Hindlimb muscle (tissue), 1 donor: ENCODE measurements at regions not wholly inside any gene's neighbourhood (a gene's known extent, or its start where the extent isn't known, plus 50 kb on each side); places are given as distances from the start of the nearest gene placed in this dataset.
"Not testable (repeated sequence)": the region's sequence is repeated elsewhere in the genome, so short reads cannot be mapped to it uniquely, and the experiment has no call there.

Experiments
- DNase-seq: peaks from one replicate; pipeline ENCODE4 v3.0.0-alpha.2; 2013

GRCh38 chr2:234405462-234405861, 91.4 kb downstream of the ARL4C start:
- DNase-seq, result no peak

GRCh38 chr2:234404957-234405356, 91.9 kb downstream of the ARL4C start:
- DNase-seq, result no peak

- DNase-seq, result no peak
Measured at GRCh38 chr2:234403751-234404150, 93.1 kb downstream of the ARL4C start.

GRCh38 chr2:234403074-234403473, 93.8 kb downstream of the ARL4C start:
- no peak for DNase-seq

- peak; percentile 58 for DNase-seq
Measured at GRCh38 chr2:234401426-234401825, 95.5 kb downstream of the ARL4C start.

- DNase-seq, result no peak
Measured at GRCh38 chr2:234399451-234400246, 97.2 kb downstream of the ARL4C start.

GRCh38 chr2:234398531-234398930, 98.3 kb downstream of the ARL4C start:
- no peak for DNase-seq

- peak; percentile 35 for DNase-seq
Measured at GRCh38 chr2:234395891-234396420, 100.9 kb downstream of the ARL4C start.

- no peak for DNase-seq
Measured at GRCh38 chr2:234394450-234394849, 102.4 kb downstream of the ARL4C start.

GRCh38 chr2:234393354-234393753, 103.5 kb downstream of the ARL4C start:
- no peak for DNase-seq

GRCh38 chr2:234392041-234392615, 104.8 kb downstream of the ARL4C start:
- DNase-seq, result no peak

GRCh38 chr2:234391625-234392024, 105.3 kb downstream of the ARL4C start:
- no peak for DNase-seq

- not testable (repeated sequence) for DNase-seq
Measured at GRCh38 chr2:234389661-234390060, 107.2 kb downstream of the ARL4C start.

GRCh38 chr2:234388591-234388990, 108.3 kb downstream of the ARL4C start:
- DNase-seq, result no peak

GRCh38 chr2:234386971-234387370, 109.9 kb downstream of the ARL4C start:
- no peak for DNase-seq

GRCh38 chr2:234382131-234382530, 114.8 kb downstream of the ARL4C start:
- no peak for DNase-seq

GRCh38 chr2:234378958-234379357, 117.9 kb downstream of the ARL4C start:
- DNase-seq, result not testable (repeated sequence)

- no peak for DNase-seq
Measured at GRCh38 chr2:234378440-234378839, 118.4 kb downstream of the ARL4C start.

GRCh38 chr2:234377761-234378391, 119.0 kb downstream of the ARL4C start:
- DNase-seq, result no peak

- DNase-seq, result no peak
Measured at GRCh38 chr2:234376229-234376628, 120.7 kb downstream of the ARL4C start.

GRCh38 chr2:234375176-234375880, 121.6 kb downstream of the ARL4C start:
- no peak for DNase-seq

- DNase-seq, result no peak
Measured at GRCh38 chr2:234374736-234375135, 122.1 kb downstream of the ARL4C start.

GRCh38 chr2:234374150-234374508, 122.8 kb downstream of the ARL4C start:
- DNase-seq, result no peak
